ENCODE measurements at regions not wholly inside any gene's neighbourhood (a gene's known extent, or its start where the extent isn't known, plus 50 kb on each side); places are given as distances from the start of the nearest gene placed in this dataset.
"Not testable (repeated sequence)": the region's sequence is repeated elsewhere in the genome, so short reads cannot be mapped to it uniquely, and the experiment has no call there.

- no peak for ATAC-seq
- intact Hi-C loops (cut with DNase I, micrococcal nuclease): no loop called here
- DNase-seq: no peak
- TF ChIP-seq, protein P1, sequence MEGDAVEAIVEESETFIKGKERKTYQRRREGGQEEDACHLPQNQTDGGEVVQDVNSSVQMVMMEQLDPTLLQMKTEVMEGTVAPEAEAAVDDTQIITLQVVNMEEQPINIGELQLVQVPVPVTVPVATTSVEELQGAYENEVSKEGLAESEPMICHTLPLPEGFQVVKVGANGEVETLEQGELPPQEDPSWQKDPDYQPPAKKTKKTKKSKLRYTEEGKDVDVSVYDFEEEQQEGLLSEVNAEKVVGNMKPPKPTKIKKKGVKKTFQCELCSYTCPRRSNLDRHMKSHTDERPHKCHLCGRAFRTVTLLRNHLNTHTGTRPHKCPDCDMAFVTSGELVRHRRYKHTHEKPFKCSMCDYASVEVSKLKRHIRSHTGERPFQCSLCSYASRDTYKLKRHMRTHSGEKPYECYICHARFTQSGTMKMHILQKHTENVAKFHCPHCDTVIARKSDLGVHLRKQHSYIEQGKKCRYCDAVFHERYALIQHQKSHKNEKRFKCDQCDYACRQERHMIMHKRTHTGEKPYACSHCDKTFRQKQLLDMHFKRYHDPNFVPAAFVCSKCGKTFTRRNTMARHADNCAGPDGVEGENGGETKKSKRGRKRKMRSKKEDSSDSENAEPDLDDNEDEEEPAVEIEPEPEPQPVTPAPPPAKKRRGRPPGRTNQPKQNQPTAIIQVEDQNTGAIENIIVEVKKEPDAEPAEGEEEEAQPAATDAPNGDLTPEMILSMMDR (IDR thresholded peaks at IDR 0.05): no peak
- peaks cover 40% of the 10 kb centered on the region for H3K9me3 ChIP-seq
- H3K36me3 ChIP-seq (ENCODE audit: low read depth): no peaks in the 10 kb centered on the region
- H3K4me1 ChIP-seq (ENCODE audit: low read depth): no peaks in the 10 kb centered on the region
- no peak overlapping the region for H3K4me3 ChIP-seq
Observed at GRCh38 chr5:94064025-94064424, 322.6 kb upstream of the POU5F2 start.

DNA sequence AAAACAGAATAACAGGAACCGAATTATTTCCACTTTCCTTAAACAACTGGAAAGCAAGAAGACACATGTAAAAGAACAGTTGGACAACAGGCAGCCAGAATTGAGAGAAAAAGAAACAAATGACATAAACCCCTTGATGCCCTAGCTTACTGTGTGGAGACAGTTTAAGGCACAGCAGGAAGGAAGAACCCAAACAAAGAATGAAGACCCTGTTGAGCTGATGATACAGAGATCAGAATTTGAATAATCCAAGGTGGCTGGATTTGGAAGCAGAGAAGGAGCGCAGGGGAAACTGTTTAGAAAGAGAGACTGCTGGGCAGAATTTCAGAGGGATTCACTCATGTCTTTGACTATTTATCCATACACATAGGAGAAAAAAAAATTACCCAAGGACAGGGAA lies 316.3 kb upstream of the POU5F2 start:
- no peaks in the 10 kb centered on the region for H3K9me3 ChIP-seq
- TF ChIP-seq, protein P1 (IDR thresholded peaks at IDR 0.05): no peak
- ATAC-seq: no peak
- no peaks in the 10 kb centered on the region for H3K4me1 ChIP-seq (ENCODE audit: low read depth)
- H3K36me3 ChIP-seq (ENCODE audit: low read depth): no peaks in the 10 kb centered on the region
- H3K4me3 ChIP-seq: no peak overlapping the region
- intact Hi-C loops (cut with DNase I, micrococcal nuclease): no loop called here
- no peak for DNase-seq

DNA sequence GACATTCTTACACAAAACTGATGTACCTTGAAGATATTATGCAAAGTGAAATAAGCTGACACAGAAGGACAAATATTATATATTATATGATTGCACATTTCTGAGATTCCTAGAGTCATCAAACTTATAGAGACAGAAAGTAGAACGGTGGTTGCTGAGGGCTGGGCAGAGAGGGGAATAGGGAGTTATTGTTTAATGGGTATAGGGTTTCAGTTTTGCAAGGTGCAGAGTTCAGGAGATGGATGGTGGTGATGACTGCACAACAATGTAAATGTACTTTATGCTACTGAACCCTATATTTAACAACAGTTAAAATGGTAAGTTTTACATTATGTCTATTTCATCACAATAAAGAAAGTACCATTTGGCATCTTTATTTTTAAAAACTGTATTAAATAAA lies 315.8 kb upstream of the POU5F2 start:
- H3K9me3 ChIP-seq: no peaks in the 10 kb centered on the region

DNA sequence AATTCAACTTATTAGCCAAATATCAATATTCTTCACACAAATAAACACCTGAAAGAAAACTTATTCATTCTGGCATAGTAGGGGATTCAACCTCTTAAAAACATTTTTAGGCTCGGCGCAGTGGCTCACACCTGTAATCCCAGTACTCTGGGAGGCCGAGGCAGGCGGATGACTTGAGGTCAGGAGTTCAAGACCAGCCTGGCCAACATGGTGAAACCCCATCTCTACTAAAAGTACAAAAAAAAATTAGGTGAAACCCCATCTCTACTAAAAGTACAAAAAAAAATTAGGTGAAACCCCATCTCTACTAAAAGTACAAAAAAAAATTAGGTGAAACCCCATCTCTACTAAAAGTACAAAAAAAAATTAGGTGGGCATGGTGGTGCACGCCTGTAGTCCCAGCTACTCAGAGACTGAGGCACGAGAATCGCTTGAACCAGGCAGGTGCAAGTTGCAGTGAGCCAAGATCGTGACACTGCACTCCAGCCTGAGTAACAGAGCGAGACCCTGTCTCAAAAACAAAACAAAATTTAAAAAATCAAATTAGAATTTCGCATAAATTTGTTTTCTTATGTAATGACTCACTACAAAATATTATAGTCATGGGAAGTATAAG lies 308.0 kb upstream of the POU5F2 start:
- H3K4me1 ChIP-seq (ENCODE audit: low read depth); H3K9me3 ChIP-seq; DNase-seq; ATAC-seq; H3K36me3 ChIP-seq (ENCODE audit: low read depth); intact Hi-C loops (cut with DNase I, micrococcal nuclease); H3K4me3 ChIP-seq: not testable (repeated sequence)

More for the DNA sequence above, 315.8 kb upstream of the POU5F2 start:
- no peaks in the 10 kb centered on the region for H3K4me1 ChIP-seq (ENCODE audit: low read depth)
- no peaks in the 10 kb centered on the region for H3K36me3 ChIP-seq (ENCODE audit: low read depth)
- no peak for ATAC-seq
- TF ChIP-seq, protein P1 (IDR thresholded peaks at IDR 0.05): no peak
- intact Hi-C loops (cut with DNase I, micrococcal nuclease): no loop called here
- H3K4me3 ChIP-seq: no peak overlapping the region
- no peak for DNase-seq

- Histone ChIP-seq H3K9me3 (no peaks in the 10 kb centered on the region), H3K36me3 (ENCODE audit: low read depth) (no peaks in the 10 kb centered on the region), H3K4me3 (no peak overlapping the region), H3K4me1 (ENCODE audit: low read depth) (no peaks in the 10 kb centered on the region)
- ATAC-seq (no peak), DNase-seq (no peak)
- intact Hi-C loops (cut with DNase I, micrococcal nuclease): no loop called here
- TF ChIP-seq, protein P1 (IDR thresholded peaks at IDR 0.05): no peak
Observed at GRCh38 chr5:94045839-94046782, 304.7 kb upstream of the POU5F2 start.

GRCh38 chr5:94043311-94043710 lies 301.9 kb upstream of the POU5F2 start:
- DNase-seq (no peak), ATAC-seq (no peak)
- Histone ChIP-seq H3K9me3 (no peaks in the 10 kb centered on the region), H3K4me3 (no peak overlapping the region), H3K36me3 (ENCODE audit: low read depth) (no peaks in the 10 kb centered on the region), H3K4me1 (ENCODE audit: low read depth) (no peaks in the 10 kb centered on the region)
- TF ChIP-seq, protein P1 (IDR thresholded peaks at IDR 0.05): no peak
- intact Hi-C loops (cut with DNase I, micrococcal nuclease): no loop called here

Data from mucosa of descending colon (tissue), 3 donors.